T-helper 2 cell treated with Interferon-gamma antibody and Interleukin-4, amounts not matched to agents 5 μg/mL and 100 μg/mL, for 36 hours (primary cell): ENCODE measurements at regions not wholly inside any gene's neighbourhood (a gene's known extent, or its start where the extent isn't known, plus 50 kb on each side); places are given as distances from the start of the nearest gene placed in this dataset.
A peak's percentile ranks its signal among the peaks of the same experiment; 100 is the strongest.

Experiments used
- DNase-seq: peaks from one replicate; pipeline ENCODE4 v3.0.0; 2021; ENCODE audit warnings: low spot score
- H3K27ac Mint-ChIP-seq: one replicate; pipeline ENCODE4 v1.8.0; 2021; ENCODE audit warnings: mild to moderate bottlenecking, mixed read lengths
- H3K27me3 Mint-ChIP-seq: one replicate; pipeline ENCODE4 v1.8.0; 2021; ENCODE audit warnings: low read depth, mixed read lengths
- H3K36me3 Mint-ChIP-seq: one replicate; pipeline ENCODE4 v1.8.0; 2021; ENCODE audit warnings: low read depth, mixed read lengths
- H3K4me1 Mint-ChIP-seq: one replicate; pipeline ENCODE4 v1.8.0; 2021; ENCODE audit warnings: low read depth, mixed read lengths
- H3K4me3 Mint-ChIP-seq: one replicate; pipeline ENCODE4 v1.8.0; 2022; ENCODE audit warnings: mild to moderate bottlenecking, moderate library complexity, mixed read lengths
- H3K9me3 Mint-ChIP-seq: one replicate; pipeline ENCODE4 v1.8.0; 2021; ENCODE audit warnings: mixed read lengths

DNA sequence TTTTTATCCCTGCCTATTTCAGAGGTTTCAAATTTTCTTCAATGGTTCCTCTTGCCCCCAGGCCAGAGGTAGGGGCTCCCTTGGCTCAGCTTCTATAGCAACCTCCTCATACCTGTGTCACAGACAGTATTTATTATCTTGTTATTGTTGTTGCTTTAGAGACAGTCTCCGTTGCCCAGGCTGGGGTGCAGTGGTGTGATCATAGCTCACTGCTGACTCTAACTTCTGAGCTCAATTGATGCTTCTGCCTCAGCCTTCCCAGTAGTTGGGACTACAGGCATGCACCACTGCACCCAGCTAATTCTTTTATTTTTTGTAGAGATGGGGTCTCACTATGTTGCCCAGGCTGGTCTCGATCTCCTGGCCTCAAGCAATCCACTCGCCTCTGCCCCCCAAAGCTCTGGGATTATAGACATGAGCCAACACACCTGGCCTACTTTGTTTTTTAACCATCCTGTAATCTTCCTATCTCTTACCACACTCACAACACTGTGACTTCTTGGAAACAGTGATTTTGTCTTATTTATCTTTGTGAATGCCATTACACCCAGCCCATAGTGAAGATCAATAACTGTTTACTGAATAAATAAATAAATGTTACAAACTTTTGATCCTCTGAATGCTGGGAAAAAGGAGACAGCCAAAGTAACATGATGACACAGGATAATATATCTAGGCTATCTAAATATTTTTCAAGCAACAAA is 95.9 kb downstream of the PHLDA1 start:
- Mint-ChIP-seq H3K27me3 (no peaks in the 10 kb centered on the region), H3K4me3 (peak overlapping the region; percentile 37), H3K4me1 (peaks cover 22% of the 10 kb centered on the region), H3K9me3 (no peaks in the 10 kb centered on the region), H3K27ac (peak overlapping the region; percentile 63), H3K36me3 (no peaks in the 10 kb centered on the region)
- no peak for DNase-seq

DNA sequence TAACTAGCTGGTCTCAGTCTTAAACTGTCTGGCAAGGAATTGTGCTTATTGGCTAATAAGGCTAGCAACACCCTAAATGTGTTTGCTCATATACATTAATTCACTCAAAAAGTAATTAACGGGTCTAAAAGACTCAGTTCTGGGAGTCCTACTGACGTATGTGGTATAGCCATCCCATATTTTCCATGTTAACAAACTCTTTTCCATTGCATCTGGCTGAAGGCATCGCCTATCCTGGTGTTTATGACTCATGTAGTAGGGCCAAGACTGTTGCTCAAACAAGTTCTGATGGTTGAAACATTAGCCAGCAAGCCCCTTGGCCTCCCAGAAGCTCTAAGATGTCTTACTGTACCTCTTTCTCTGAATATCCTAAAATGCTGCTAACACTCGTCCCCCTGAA is 98.5 kb downstream of the PHLDA1 start:
- H3K4me3 Mint-ChIP-seq: no peak overlapping the region
- H3K36me3 Mint-ChIP-seq: peaks cover 1% of the 10 kb centered on the region
- H3K27ac Mint-ChIP-seq: no peak overlapping the region
- no peaks in the 10 kb centered on the region for H3K27me3 Mint-ChIP-seq
- H3K9me3 Mint-ChIP-seq: no peaks in the 10 kb centered on the region
- peaks cover 31% of the 10 kb centered on the region for H3K4me1 Mint-ChIP-seq
- DNase-seq: no peak

DNA sequence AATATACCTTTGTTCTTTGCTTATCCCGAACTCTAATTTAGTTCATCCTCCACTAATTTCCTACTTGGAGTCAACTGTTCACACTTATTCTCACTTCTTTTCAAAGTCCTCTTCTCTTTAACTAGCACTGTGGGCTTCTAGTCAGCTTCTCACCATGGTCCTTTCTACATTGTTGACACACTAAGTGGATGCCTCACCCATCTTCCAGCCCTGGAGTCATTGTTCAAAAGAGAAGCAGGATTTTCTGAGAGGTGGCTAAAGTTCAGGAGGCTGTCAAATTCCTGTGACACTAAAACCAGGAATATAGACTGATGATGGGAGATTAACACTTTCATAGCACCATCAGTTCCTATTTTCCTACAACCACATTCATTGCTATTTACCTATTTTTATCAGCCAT is 99.3 kb downstream of the PHLDA1 start:
- no peak for DNase-seq
- no peak overlapping the region for H3K27ac Mint-ChIP-seq
- H3K36me3 Mint-ChIP-seq: peaks cover 7% of the 10 kb centered on the region
- no peaks in the 10 kb centered on the region for H3K27me3 Mint-ChIP-seq
- peaks cover 7% of the 10 kb centered on the region for H3K9me3 Mint-ChIP-seq
- no peak overlapping the region for H3K4me3 Mint-ChIP-seq
- H3K4me1 Mint-ChIP-seq: peaks cover 35% of the 10 kb centered on the region

DNA sequence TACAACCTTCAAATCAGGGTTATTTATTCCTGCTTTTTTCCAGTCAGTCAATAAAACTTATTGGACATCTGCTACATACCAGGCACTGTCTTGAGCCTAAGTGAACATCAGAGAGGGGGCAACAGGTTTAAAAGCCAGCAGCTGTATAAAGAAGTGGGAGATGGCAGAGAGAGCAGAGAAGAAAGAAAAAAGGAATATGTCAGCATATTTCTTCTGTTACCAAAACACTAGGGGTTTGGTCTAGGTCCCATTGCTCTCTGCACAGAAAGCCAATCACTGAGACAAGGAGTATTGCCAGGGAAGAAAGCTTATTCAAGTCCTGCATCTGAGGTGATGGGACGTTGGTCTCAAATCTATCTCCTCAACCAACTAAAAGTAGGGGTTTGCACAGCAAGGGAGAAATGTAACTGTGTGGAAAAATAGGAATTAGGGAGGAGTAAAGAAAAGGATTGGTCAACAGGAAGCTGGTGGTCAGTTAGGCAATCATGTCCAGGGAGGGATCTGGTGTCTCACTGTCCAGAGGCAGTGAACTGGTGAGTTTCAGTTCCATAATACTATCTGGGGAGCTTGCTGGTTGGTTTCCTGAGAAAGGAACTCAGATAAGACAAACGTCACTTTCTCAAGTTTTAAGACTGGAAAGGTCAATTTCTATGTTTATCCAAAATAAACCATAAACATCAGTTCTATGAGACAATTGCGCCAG is 107.5 kb downstream of the PHLDA1 start:
- DNase-seq: no peak
- Mint-ChIP-seq H3K4me3 (no peak overlapping the region), H3K36me3 (peaks cover 39% of the 10 kb centered on the region), H3K27ac (no peak overlapping the region), H3K4me1 (peaks cover 29% of the 10 kb centered on the region), H3K9me3 (peaks cover 51% of the 10 kb centered on the region), H3K27me3 (no peaks in the 10 kb centered on the region)

DNA sequence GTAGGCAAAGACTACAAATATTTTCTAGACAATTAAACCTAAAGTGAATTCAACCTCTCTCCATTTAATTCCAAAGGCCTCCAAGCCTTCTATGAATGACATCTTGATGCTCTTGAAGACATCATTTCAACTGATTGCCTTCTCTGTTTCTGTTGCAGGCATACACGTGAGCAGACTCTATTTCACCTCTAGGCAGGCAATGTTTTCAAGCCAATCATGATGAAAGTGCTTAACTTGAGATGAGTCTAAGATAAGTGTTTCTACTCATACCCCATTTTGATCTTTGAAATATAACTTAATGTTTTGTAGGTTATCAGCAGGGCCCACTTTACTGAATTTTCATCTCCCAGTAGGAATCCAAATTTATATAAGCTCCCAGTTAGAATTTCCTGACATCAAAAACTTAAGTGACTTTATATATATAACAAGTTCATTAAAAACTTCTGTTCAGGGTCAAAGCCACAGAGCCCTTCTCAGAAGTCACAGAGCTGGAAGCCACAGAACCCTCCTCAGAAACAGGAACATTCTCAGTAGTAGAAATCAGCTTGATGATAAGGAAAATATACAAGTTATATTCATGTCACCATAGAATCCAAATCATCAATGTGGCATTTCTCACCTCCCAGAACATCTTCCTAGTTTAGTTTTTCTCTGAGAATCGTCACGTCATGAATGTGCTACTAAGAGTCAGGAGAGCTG is 108.5 kb downstream of the PHLDA1 start:
- no peak for DNase-seq
- Mint-ChIP-seq H3K9me3 (peaks cover 51% of the 10 kb centered on the region), H3K36me3 (peaks cover 37% of the 10 kb centered on the region), H3K27ac (peak overlapping the region; percentile 70), H3K4me1 (peaks cover 23% of the 10 kb centered on the region), H3K27me3 (no peaks in the 10 kb centered on the region), H3K4me3 (peak overlapping the region; percentile 13)

DNA sequence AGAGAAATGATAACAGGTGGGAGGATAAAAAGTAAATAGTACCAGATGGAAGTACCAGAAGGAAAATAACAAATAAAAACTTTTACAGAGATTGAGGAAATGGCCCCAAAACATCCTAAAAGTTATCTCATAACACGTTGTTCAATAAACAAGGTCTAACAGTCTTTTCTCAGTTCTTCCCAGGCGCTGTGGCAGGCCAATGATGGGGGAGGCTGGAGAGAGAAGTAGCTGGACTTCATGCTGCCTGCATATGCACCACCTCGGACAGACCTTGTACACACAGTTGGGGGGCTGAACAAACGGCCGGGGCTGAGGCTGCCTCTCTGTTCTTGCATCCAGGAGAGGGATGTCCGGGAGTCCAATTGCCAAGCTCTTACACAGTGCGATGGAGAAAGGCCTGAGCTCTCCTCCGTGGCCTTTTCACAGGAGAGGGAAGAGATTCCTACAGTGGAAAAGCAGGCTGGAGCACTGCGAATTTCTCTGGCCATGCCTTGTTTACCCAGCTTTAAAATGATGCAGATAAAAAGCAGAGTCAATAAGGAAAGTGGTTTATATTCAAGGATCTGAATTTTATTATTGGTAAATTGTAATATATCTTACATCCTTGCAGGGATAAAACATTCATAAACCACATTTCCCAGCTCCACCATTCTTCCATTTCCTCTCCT is 109.8 kb downstream of the PHLDA1 start:
- Mint-ChIP-seq H3K27ac (peak overlapping the region; percentile 29), H3K4me1 (peaks cover 26% of the 10 kb centered on the region), H3K36me3 (peaks cover 31% of the 10 kb centered on the region), H3K27me3 (no peaks in the 10 kb centered on the region), H3K4me3 (no peak overlapping the region), H3K9me3 (peaks cover 42% of the 10 kb centered on the region)
- no peak for DNase-seq

DNA sequence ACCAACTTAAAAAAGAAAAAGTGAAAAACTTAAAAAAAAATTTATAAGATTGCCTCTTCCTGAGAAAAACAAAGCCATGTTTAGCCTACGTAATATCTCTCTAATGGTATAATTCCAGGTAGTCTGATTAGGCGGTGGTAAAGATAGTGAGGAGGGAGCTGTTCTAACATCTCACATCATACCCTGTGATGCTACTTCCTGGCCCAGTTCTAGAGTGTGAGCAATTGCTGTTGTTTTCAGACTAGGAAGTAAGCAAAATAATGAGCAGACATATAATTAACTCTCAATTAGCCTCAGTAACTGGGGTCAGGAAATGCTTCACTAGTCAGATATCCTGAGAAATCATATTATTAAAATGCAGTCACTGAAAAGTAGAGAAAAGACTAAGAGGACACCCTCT is 113.9 kb downstream of the PHLDA1 start:
- no peak for DNase-seq
- Mint-ChIP-seq H3K4me3 (no peak overlapping the region), H3K27ac (no peak overlapping the region), H3K9me3 (peaks cover 8% of the 10 kb centered on the region), H3K36me3 (peaks cover 3% of the 10 kb centered on the region), H3K4me1 (peaks cover 26% of the 10 kb centered on the region), H3K27me3 (no peaks in the 10 kb centered on the region)

DNA sequence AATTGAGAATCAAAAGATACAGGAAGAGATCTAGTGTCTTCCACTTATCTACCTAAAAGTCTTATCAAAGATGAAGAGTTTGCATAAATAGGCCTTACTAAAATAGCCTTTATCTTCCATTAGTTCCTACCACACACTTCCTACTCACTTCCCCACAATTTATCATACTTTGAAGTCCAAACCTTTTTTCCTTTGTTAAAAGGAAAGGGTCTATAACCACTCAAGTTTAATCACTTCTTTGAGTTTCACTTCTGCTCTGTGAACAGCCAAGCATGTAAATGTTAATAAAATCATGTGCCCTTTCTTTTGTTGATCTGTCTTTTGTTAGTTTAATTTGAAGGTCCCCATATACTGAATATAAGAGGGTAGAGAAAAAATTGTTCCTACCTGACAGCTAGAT is 114.5 kb downstream of the PHLDA1 start:
- H3K9me3 Mint-ChIP-seq: peaks cover 4% of the 10 kb centered on the region
- peaks cover 22% of the 10 kb centered on the region for H3K4me1 Mint-ChIP-seq
- no peaks in the 10 kb centered on the region for H3K27me3 Mint-ChIP-seq
- H3K27ac Mint-ChIP-seq: peak overlapping the region; percentile 29
- H3K36me3 Mint-ChIP-seq: peaks cover under 1% of the 10 kb centered on the region
- peak overlapping the region; percentile 1 for H3K4me3 Mint-ChIP-seq
- no peak for DNase-seq

DNA sequence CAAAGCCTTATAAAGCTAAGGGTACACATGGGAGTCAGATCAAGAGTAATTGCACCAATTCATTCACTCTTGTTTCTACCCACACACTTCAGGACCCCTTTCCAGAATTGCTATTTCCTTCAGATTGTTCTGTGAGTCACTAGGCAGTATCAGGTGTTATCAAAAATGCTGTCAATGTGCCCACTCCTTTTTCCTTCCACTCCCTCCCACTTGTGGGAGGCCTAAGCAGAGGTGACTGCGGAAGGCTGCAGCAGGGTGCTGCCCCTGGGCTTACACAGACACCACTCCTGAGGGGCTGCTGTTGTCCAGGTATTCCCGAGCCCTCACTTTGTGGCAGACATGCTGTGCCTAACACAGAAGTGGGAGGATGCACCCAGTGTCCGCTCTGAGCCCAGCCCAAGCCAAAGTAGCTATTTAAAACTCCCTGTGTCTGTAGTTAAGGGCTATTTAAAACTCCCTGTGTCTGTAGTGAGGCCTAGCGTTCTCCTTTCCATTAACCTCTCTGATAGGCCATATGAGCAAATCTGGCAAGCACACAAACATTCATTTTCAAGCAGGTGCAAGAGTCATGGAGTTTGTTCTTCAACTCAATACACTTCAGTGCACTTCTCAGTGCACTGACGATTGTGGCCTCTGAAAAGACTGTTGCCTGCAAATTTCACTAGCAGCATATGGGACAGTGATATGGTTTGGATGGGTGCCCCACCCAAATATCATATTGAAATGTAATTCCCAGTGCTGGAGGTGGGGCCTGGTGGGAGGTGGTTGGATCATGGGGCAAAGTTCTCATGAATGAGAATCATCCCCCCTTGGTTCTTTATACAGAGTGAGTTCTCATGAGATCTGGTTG is 117.8 kb downstream of the PHLDA1 start:
- H3K36me3 Mint-ChIP-seq: no peaks in the 10 kb centered on the region
- peaks cover 19% of the 10 kb centered on the region for H3K4me1 Mint-ChIP-seq
- peak; percentile 82 for DNase-seq
- no peak overlapping the region for H3K4me3 Mint-ChIP-seq
- H3K27me3 Mint-ChIP-seq: peaks cover 3% of the 10 kb centered on the region
- H3K27ac Mint-ChIP-seq: no peak overlapping the region
- no peaks in the 10 kb centered on the region for H3K9me3 Mint-ChIP-seq

DNA sequence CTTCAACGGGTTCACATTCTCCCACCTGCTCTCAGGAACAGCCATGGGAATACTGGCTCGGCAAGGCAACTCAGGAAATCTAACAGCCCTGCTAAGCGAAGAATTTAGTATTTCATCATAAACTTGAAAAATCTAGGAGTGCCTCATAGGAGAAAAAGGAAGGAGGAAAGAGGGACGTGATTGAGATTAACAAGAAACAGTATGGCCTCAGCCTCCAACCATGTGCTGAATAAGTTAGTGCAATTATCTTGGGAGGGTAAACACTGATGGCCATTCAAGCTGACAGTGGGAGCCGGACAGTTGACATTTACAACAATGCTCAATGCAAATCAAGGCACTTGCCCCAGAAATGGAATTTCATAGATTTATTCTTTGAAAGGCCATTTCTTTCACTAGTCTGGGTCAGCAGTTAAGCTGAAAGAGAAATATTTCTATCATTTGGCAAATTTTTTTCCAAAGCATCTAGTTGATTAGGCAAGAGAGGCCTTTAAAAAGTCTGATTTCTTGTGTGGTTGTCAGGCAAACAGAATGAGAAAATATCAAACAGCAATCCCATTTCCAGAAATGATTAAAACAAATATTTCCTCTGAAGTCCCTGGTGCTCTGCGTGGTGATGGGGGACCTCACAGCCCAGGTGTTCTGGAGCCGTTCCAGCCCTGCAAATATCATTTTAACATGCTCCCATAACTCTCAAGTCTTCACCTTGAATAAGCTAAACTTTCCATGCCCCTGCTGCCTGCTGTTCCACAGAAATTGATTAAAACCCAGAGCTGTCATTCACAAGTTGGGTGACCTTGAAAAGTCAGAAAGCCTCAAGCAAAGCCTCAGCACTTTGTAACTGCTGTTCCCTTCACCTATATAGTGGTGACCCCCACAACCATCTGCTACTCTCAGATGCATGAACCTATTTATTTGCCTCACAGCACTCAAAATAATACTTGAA is 121.6 kb downstream of the PHLDA1 start:
- no peak for DNase-seq
- Mint-ChIP-seq H3K36me3 (no peaks in the 10 kb centered on the region), H3K4me3 (no peak overlapping the region), H3K4me1 (peaks cover 8% of the 10 kb centered on the region), H3K27ac (no peak overlapping the region), H3K9me3 (no peaks in the 10 kb centered on the region), H3K27me3 (peaks cover 5% of the 10 kb centered on the region)

DNA sequence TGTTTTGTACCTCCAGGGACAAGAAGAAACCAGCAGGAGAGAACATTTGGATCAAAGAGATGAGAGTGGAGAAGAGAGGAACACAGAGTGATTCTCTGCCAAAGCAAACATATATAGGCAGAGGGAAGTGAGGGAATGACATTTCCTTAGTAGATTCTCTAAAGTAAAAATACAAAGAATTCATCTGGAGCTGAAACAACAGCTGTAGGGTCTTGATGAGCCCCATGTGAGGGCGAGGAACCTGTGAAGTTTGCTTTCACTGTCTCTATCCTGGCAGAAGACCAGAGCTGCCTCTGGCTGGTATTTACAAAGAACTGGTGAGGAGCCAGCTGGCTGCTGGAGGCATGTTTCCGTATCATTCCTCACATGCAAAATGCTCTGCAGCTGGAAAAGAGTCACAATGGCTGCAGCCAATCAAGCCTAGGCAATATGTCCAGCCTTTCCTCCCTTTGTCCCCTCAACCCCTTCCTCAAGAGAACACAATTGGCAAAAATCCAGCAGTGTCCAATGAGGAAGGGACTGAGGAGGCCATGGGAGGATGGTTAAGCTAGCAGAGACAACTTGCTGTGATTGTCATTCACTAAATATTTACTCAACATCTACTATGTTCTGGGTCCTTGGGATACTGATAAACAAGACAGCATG is 122.5 kb downstream of the PHLDA1 start:
- peaks cover 5% of the 10 kb centered on the region for H3K27me3 Mint-ChIP-seq
- no peak for DNase-seq
- H3K27ac Mint-ChIP-seq: no peak overlapping the region
- H3K36me3 Mint-ChIP-seq: no peaks in the 10 kb centered on the region
- H3K9me3 Mint-ChIP-seq: no peaks in the 10 kb centered on the region
- no peak overlapping the region for H3K4me3 Mint-ChIP-seq
- peaks cover 6% of the 10 kb centered on the region for H3K4me1 Mint-ChIP-seq

DNA sequence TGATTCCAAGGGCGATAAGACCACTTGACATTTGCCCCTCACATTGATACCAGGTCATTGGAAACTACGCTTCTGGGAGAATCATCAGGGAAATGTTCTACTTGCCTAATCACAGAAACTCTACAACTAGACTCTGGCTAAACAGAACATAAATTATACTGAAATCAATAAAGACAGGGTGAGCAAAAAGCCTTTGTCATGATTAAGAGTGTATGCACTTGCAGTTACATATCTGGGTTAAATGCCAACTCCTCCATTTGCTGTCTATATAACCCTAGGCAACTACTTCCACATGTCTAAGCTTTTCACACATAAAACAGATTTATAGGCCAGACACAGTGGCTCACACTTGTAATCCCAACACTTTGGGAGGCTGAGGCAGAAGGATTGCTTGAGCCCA is 125.7 kb downstream of the PHLDA1 start:
- Mint-ChIP-seq H3K4me3 (no peak overlapping the region), H3K9me3 (no peaks in the 10 kb centered on the region), H3K36me3 (no peaks in the 10 kb centered on the region), H3K4me1 (no peaks in the 10 kb centered on the region), H3K27me3 (peaks cover 8% of the 10 kb centered on the region), H3K27ac (no peak overlapping the region)
- DNase-seq: no peak
